ENCODE measurements at regions not wholly inside any gene's neighbourhood (a gene's known extent, or its start where the extent isn't known, plus 50 kb on each side); places are given as distances from the start of the nearest gene placed in this dataset.

GRCh38 chr1:62917314-62917713 lies 133.4 kb downstream of the ATG4C start:
- TF ChIP-seq CTCF (conservative IDR thresholded peaks at IDR 0.05; ENCODE audit: low read depth, low read length), result no peak
- H3K4me3 ChIP-seq (ENCODE audit: low read length), result no peak overlapping the region
- DNase-seq (ENCODE audit: low read depth), result no peak

- no peak overlapping the region for H3K4me3 ChIP-seq (ENCODE audit: low read length)
- TF ChIP-seq CTCF (conservative IDR thresholded peaks at IDR 0.05; ENCODE audit: low read depth, low read length), result no peak
- DNase-seq (ENCODE audit: low read depth), result no peak
These were observed 133.9 kb downstream of the ATG4C start for GRCh38 chr1:62917805-62918204.

- no peak overlapping the region for H3K4me3 ChIP-seq (ENCODE audit: low read length)
- DNase-seq (ENCODE audit: low read depth), result no peak
- no peak for TF ChIP-seq CTCF (conservative IDR thresholded peaks at IDR 0.05; ENCODE audit: low read depth, low read length)
These were observed 134.8 kb downstream of the ATG4C start for GRCh38 chr1:62918700-62919099.

- TF ChIP-seq CTCF (conservative IDR thresholded peaks at IDR 0.05; ENCODE audit: low read depth, low read length), result no peak
- H3K4me3 ChIP-seq (ENCODE audit: low read length), result no peak overlapping the region
- DNase-seq (ENCODE audit: low read depth), result no peak
These were observed 138.1 kb downstream of the ATG4C start for GRCh38 chr1:62922006-62922405.

- no peak for TF ChIP-seq CTCF (conservative IDR thresholded peaks at IDR 0.05; ENCODE audit: low read depth, low read length)
- H3K4me3 ChIP-seq (ENCODE audit: low read length), result no peak overlapping the region
- DNase-seq (ENCODE audit: low read depth), result no peak
These were observed 141.3 kb downstream of the ATG4C start for GRCh38 chr1:62924983-62925790.

GRCh38 chr1:62926681-62927252 lies 142.8 kb downstream of the ATG4C start:
- TF ChIP-seq CTCF (conservative IDR thresholded peaks at IDR 0.05; ENCODE audit: low read depth, low read length), result peak; percentile 35
- no peak overlapping the region for H3K4me3 ChIP-seq (ENCODE audit: low read length)
- DNase-seq (ENCODE audit: low read depth), result no peak

- no peak for TF ChIP-seq CTCF (conservative IDR thresholded peaks at IDR 0.05; ENCODE audit: low read depth, low read length)
- no peak for DNase-seq (ENCODE audit: low read depth)
- no peak overlapping the region for H3K4me3 ChIP-seq (ENCODE audit: low read length)
These were observed 145.0 kb downstream of the ATG4C start for GRCh38 chr1:62928885-62929284.
